GM18867 (cell line): ENCODE measurements at regions not wholly inside any gene's neighbourhood (a gene's known extent, or its start where the extent isn't known, plus 50 kb on each side); places are given as distances from the start of the nearest gene placed in this dataset.
"Not testable (repeated sequence)": the region's sequence is repeated elsewhere in the genome, so short reads cannot be mapped to it uniquely, and the experiment has no call there.

ENCODE experiments used
- ATAC-seq: cut with Tn5 transposase; IDR thresholded peaks from one replicate; pipeline ENCODE4 v1.9.1; 2021; ENCODE audit warnings: mild to moderate bottlenecking, moderate library complexity; ENCODE audit not compliant: unreplicated experiment

- no peak for ATAC-seq
Observed at GRCh38 chr4:157701695-157701994, 471.2 kb downstream of the GASK1B start.

DNA sequence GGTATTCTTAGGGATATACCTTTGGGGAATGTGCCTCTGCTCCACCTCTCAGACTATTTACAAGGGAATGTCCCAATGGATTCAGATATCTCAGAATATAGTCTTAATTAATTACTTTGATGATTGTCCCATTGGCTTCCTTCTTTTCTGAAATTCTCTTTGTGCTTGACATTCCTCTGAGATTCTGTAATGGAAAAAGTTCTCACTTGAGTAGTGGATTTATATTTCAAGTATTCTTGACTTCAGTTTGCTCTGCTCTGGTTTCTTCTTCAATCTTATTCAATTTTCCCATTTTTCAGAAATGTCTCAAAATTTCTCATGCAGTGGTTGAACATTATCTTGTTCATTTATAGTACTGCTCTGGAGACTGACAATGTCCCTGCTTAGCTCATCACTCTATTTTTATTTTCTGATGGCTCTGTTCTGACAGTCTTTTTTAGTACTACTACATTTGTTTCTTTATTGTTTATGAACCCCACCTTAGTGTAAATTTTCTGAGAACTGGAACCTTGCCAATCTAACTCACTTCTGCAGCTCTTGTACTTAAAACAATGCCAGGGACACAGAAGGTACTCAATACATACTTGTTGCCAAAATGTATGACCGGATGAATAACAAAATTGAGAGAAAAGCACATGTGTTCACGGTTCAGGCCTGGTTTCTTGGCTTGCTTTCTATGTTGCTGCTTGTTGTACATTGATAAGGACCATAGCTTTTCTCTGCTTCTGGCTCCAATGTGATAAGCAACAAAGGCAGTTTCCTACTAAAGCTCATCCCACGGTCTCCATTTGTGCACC lies 471.7 kb downstream of the GASK1B start:
- no peak for ATAC-seq

- no peak for ATAC-seq
Observed at GRCh38 chr4:157689476-157689875, 468.9 kb downstream of the GRIA2 start.

DNA sequence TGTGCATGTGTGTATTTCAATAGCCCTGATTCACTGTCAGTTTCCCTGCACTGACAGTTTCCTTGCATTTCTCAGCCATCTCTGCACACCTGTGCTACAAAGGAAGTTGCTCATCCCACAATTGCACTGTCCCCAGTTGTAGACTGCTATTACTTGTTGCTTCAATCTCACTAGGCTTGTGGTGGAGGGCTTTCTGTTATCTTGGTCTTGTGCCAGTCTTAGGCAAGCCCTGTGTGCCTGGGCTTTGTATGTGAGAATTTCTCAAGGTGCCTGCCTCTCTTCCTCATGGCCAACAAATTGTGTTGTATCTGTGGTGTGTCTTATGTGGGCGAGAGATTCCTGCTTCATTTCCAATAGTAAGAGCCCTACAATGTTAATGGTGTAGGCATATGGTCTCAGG lies 467.4 kb downstream of the GRIA2 start:
- no peak for ATAC-seq

DNA sequence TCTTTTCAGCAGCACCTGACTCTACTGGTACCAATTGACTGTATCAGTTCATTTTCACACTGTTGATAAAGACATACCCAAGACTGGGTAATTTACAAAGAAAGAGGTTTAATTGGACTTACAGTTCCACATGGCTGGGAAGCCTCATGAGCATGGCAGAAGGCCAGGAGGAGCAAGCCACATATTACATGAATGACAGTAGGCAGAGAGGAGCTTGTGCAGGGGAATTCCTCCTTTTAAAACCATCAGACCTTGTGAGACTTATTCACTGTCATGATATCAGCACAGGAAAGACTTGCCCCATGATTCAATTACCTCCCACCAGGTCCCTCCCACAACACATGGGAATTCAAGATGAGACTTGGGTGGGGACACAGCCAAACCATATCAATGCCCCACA lies 458.8 kb downstream of the GRIA2 start:
- not testable (repeated sequence) for ATAC-seq

DNA sequence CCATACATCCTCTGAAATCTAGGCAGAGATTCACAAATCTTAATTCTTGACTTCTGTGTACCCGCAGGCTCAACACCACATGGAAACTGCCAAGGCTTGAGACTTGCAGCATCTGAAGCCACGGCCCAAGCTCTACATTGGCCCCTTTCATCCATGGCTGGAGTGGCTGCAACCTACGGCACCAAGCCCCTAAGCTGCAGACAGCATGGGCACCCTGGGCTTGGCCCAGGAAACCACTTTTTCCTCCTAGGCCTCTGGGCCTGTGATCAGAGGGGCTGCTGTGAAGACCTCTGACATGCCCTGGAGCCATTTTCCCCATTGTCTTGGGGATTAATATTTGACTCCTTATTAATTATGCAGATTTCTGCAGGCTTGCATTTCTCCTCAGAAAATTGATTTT lies 457.9 kb downstream of the GRIA2 start:
- no peak for ATAC-seq

DNA sequence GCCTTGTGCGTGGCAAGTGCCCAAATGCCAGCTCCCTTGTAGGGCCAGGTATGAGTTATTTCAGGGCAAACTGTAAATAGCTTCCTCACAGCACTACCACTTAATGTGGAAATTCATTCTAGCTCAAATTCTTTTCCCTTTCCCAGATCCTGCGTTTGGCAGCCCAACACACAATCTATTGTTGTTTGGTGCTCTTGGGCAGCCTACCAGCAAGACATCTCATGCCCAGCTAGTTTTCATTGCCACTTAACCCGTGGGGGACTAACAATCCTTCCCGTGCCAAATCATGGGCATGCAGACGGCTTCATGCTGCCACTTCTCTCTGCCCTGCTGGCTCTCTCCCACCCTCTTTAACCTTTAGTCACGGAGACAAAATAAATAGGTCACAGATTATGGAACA lies 454.2 kb downstream of the GRIA2 start:
- no peak for ATAC-seq

- no peak for ATAC-seq
Observed at GRCh38 chr4:157667836-157668235, 447.3 kb downstream of the GRIA2 start.

- ATAC-seq: no peak
Observed at GRCh38 chr4:157664726-157665125, 444.2 kb downstream of the GRIA2 start.

GRCh38 chr4:157655096-157655809 lies 434.7 kb downstream of the GRIA2 start:
- ATAC-seq: no peak

DNA sequence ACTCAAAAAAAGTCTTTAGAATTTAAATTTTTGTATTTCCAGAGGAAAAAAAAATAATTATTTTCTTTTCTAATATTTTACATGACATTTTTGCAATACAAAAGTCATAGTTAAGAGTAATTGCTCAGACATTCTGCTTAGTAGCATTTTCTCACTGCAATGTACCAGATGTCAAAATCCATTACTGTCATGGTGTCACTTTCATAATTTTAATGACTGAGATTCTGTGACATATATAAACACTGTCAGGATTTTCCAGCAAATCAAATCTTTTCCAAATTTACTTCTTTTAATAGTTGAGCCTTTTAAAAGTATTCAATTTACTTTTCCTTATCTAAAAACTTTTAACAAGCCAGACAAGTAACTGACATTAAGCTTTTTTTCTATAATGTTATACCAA lies 422.7 kb downstream of the GRIA2 start:
- no peak for ATAC-seq

DNA sequence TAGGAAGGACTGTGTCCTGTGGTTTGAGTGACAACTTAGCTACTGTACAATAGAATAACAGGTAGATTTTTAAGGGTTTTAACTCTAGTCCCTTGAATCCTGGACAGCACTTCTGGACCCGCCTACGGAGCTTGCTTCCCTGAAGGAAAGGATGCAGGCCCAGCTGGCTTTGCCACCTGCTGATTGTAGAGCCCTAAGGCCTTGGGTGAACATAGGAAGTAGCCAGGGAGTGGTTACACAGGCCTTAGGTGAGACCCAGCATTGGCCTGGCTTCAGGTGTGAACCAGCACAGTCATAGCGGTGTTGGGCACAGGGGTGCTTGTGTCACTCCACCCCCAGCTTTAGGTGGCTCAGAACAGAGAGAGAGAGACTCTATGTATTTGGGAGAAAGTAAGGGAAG lies 413.5 kb downstream of the GRIA2 start:
- no peak for ATAC-seq

GRCh38 chr4:157616741-157617472 lies 396.4 kb downstream of the GRIA2 start:
- ATAC-seq: no peak

DNA sequence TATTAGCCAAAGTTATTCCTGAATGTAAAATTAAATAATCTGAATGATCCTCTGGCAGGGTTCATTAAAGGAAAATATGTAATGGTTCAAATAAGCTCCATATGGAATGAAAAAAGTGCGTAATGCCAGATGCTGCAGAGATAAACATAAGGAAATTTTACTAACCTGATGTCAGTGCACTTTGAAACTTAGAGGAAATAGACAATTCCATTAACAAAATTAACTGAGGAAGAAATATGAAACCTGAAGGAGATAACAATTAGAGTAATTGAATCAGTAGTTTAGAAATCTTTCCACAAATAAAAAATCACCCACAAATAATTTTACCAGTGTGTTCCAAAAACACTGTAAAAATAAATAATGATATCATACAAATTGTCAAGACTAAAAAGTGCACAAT lies 387.5 kb downstream of the GRIA2 start:
- ATAC-seq: no peak

DNA sequence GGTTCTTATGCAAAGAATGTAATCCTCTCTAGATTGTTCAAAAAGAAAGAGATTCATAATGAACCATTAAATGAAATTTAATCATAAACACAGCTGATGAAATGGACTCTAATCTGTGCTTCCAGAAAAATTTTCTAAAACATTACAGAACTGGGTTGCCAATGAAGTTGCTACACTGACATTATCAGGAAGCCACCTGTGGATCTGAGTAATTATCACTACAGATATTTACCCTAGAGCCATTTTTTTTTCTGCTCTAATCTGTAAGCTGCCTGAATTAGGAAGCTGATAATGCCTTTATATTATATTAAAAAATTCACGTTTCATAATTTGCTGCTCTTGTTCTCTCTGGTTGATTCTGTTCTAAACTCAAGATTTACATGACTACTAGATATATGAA lies 380.1 kb downstream of the GRIA2 start:
- no peak for ATAC-seq

DNA sequence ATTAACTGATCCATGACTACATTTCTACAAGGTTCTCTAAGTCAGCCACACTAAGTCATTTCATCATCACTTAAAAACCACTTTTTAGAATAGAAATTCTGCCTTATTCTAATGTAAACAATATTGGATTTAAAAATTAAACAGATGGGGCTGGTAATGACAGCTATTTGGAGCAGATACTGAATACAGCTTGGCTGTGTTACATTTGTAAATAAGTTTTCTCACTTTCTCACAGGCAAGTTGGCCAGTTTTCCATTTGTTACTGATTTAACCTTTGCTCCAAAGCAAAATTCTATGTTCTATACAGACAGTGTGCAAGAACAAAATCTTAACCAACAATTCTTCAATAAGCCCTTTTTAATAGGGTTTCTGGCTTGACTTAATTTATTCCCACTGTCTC lies 370.7 kb downstream of the GRIA2 start:
- ATAC-seq: no peak

- no peak for ATAC-seq
Observed at GRCh38 chr4:157590679-157591078, 370.2 kb downstream of the GRIA2 start.

- no peak for ATAC-seq
Observed at GRCh38 chr4:157587681-157588423, 367.3 kb downstream of the GRIA2 start.

GRCh38 chr4:157582141-157582540 lies 361.6 kb downstream of the GRIA2 start:
- ATAC-seq: no peak

- ATAC-seq: no peak
Observed at GRCh38 chr4:157576671-157577217, 356.2 kb downstream of the GRIA2 start.

DNA sequence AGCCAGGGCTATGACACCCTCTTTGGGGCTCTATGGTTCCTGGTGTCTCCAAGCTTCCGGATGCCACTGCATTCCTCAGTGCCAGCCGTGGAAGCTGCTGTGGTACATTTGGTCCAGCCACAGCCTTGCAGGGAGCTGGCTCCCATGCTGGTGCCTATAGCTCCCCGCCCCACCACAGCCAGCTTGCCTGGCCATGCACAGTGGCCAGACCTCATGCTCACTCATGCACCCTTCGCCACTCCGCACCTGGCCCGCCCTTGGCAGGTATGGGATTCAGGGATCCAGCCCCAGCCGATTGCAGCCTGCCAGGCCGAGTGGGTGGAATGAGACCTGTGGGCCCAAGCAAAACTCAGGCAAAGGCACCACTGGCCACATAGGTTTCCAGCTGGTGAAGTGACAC lies 354.8 kb downstream of the GRIA2 start:
- ATAC-seq: no peak
